GM10266 (cell line): ENCODE measurements at regions not wholly inside any gene's neighbourhood (a gene's known extent, or its start where the extent isn't known, plus 50 kb on each side); places are given as distances from the start of the nearest gene placed in this dataset.

Experiments used
- DNase-seq: peaks from one replicate; pipeline ENCODE4 v3.0.0; 2012; ENCODE audit errors: extremely low spot score
- CTCF ChIP-seq: IDR thresholded peaks from 2 replicates; pipeline ENCODE4 v1.5.1; 2012; ENCODE audit warnings: mild to moderate bottlenecking, low read depth; ENCODE audit not compliant: control insufficient read depth, insufficient read depth; ENCODE audit errors: missing control alignments

DNA sequence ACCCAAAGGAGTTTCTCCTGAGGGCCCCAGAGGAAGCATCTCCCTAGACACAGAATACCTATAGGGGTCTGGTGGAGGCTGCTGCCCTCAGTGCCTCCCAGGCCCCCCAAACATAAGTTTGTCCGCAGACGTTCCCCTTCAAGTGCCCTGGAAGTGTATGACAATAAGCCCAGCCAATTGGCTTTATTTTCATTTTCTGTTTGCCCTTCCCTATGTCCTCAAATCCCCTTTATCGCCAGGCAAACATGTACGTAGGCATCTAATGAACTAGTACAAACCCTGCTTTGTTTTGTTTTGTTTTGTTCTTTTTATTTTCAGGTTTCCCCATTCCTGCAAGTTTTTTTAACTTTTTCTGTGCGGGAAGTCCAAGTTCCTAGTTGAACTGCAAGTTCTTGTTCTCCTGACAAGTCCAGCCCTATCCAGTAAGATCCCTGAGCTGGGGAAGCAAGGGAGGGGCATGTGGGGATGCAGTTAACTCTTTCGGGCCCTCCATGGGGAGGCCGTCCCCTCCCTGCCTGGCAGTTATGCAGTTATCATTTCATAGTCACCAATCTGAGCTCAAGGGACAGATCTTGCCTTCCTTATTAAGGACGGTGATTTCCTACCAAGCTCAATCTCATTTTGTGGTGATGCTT is 141.9 kb downstream of the KCNA5 start:
- TF ChIP-seq CTCF, result no peak
- no peak for DNase-seq

DNA sequence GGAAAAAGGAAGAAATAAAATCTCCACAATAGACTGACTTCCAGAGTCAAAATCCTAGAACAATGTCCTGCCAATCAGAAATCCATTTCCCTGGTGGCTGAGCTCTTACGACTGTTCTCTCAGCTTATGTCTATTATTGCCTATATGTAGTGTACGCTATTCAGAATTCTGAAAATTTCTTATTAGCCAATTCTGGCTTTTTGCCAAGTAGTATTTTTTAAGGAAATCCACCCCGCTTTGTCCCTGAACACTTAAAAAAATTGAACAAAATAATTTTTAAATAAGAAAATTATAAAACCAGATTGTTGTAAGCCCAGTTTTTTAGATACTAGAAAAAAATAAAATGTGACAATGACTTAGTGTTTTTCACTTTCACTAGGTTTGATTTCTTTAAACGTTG is 143.0 kb downstream of the KCNA5 start:
- TF ChIP-seq CTCF, result no peak
- DNase-seq, result no peak

DNA sequence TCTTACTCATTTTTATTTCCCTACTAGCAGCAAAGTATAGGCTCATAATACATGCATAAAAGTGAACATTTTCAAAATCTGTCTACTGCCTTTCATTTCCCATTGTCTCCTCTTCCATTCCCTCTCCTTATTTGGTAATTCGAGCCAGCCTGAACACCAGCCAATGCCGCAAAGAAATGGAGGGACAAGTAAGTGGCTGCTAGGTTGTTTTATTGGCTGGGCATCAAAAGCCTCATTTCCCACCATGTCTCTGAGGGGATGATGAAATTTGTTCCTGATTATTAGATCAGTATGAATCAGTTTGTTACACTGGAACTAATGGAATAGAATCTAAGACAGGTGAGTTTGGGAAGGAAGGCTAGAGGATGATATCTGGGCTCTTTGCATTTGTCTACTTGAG is 143.5 kb downstream of the KCNA5 start:
- no peak for DNase-seq
- no peak for TF ChIP-seq CTCF

DNA sequence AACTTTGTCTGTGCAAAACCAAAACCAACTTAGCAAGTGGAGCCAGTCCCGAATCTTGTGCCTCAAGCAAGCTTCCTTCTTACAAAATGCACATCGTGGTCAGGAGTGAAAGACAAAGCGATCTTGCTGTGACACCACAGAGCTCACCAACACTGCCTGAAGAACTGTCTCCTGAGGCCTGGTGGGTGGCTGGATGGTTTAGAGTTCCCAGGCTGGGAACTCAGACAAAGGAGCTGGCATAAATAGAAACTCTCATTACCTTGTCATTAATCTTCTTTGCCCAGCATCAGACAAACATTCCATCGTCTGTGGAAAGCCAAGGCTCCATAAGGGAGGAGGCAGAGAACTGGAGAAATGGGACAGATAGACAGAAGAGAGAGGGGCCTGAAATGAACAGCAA is 144.8 kb downstream of the KCNA5 start:
- TF ChIP-seq CTCF, result no peak
- DNase-seq, result no peak

DNA sequence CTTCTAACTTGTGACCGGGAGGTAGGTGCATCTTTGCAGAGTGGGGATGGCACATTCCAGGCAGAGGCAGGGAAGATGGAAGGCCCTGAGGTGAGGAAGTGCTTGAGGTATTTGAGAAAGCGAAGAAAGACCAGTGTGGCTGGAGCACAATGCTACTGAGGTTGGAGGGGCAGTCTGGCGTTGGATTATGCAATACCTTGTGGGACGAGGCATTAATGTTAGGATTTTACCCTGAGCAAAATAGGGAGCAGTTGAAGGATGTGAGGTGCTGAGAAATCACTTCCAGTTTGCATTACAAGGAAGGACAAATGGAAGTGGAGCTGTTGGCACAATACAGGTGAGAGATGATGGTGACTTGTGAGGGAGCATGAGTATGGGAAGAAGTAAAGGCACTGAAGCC is 145.5 kb downstream of the KCNA5 start:
- TF ChIP-seq CTCF, result no peak
- DNase-seq, result no peak

DNA sequence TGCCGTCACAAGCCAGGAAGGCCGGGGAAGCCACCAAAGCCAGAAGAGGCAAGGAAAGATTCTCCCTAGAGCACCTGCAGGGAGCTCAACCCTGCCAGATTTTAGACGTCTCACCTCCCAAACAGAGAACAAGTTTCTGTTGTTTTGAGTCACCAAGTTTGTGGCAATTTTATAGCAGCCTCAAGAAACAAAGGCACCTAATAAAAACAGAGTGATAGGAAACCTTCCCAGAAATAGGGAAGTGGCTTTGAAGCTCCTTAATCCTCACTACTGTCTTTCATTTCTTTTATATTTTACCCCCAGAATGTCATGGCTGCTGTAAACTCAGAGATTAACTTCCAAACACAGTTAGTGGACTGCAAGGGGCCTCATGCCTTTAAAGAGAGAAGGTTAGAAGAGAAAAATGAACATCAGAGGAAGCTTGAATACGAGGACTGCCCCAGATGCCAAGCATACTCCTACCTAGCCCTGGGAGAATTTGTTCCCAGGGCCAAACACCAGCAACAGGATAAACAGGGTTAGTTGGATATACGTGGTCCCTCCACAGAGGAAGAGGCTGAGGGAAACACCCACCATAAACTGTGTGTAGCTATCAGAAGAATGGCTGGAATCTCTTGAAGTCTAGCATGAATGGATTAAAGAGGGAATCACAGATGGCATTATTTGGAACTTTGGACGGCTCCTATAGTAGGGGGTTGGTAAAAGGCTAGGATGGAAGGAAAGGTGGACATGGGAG is 148.3 kb downstream of the KCNA5 start:
- TF ChIP-seq CTCF, result no peak
- no peak for DNase-seq

- DNase-seq, result no peak
- TF ChIP-seq CTCF, result no peak
Observed at GRCh38 chr12:5192726-5193125, 149.0 kb downstream of the KCNA5 start.
